ENCODE measurements at regions not wholly inside any gene's neighbourhood (a gene's known extent, or its start where the extent isn't known, plus 50 kb on each side); places are given as distances from the start of the nearest gene placed in this dataset.
"Not testable (repeated sequence)": the region's sequence is repeated elsewhere in the genome, so short reads cannot be mapped to it uniquely, and the experiment has no call there.

DNA sequence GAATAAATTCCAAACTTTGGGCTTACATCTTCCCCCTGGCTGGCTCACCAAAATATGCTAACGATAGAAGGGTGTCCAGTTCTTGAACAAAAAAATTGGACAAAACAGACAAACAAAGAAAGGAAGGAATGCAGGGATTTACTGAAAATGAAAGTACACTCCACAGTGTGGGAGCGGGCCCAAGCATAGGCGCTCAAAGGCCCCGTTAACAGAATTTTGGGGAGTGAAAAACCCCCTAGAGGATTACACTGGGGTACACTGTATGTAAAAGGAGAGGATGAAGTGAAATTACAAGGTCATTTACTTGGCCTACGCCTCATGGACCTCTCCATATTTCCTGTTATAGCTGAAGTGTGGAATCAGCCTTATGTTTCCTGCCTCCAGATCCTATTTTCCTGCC, 899.7 kb downstream of the DSC3 start:
- DNase-seq, result no peak

DNA sequence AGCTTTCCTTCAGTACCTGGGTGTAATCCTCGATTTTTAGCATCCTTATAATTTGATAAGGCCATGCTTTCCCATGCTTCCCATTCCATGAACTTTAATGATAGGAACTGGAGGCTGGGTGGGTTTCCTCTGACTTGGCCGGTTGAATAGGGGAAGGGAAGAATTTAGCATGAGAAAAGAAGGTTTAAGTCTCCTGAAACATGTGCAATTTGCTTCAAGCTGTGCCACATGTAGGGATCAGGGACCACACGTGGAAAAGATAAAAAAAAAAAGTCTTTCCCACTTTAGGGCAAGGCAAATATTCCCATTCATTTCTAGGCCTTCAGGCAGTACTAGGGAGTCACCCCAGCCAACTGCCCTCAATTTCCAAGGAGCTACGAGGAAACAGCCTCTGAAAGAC, 900.3 kb downstream of the DSC3 start:
- DNase-seq, result no peak

DNA sequence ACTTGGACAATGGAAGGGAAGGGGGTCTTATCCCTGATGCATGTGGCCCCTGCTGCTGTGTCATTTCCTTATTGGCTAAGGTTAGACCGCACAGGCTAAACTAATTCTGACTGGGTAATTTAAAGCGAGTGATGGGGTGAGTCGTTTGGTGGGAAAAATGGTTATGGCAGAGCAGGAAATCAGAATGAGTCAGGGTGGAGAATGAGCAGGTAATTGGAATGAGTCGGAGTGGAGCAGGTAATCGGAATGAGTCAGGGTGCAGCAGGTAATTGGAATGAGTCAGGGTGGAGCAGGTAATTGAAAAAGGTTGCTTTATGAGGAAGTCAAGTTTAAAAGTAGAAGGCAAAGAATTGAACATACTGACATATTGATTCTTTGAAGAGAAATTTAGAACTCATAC, 901.0 kb downstream of the DSC3 start:
- not testable (repeated sequence) for DNase-seq

DNA sequence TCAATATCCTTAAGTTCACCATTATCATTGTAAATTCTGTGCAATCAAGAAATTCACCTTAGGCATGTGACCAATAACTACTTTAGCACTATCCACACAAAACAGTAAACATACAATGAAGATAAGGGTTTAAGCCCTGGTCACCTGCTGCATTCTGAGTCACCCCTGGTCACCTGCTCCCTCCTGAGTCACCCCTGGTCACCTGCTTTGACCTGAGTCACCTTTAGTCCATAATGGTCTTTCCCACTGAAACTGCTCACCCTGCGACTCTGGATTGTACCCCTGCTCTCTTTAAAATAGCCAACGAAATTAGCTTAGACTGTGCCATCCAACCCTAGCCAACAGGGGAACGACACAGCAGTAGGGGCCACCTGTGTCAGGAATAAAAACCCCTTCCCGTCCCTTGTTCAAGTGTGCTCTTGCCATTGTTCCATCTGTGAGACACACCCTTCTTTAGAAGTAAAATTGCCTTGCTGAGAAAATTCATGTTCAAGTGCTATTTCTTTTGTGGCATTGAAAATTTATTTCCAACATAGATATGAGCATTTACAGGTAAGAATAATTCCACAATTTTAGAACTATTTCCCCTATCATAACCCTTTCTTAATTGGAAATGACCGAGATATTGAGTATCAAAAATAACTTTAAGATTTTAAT, 902.8 kb downstream of the DSC3 start:
- no peak for DNase-seq

GRCh38 chr18:30135938-30136337, 906.6 kb downstream of the DSC3 start:
- no peak for DNase-seq

DNA sequence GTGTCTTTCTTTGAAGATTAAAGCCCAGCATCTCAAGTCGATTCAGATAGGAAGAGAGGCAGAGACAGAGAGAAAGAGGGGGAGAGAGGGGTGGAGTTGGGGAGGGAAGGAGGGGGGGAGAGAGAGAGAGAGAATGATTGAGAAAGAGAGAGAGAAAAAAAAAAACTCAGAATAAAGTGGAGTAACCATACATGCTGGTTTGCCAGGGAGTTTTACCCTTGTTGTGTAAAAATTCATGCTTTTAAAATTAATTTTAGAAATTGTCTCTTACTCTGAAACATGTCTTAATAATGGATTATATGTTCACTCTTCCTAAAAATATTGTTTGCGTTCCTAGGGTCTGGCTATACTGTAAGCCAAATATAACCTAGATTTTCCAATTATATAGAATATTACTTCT, 908.5 kb downstream of the DSC3 start:
- DNase-seq, result no peak

DNA sequence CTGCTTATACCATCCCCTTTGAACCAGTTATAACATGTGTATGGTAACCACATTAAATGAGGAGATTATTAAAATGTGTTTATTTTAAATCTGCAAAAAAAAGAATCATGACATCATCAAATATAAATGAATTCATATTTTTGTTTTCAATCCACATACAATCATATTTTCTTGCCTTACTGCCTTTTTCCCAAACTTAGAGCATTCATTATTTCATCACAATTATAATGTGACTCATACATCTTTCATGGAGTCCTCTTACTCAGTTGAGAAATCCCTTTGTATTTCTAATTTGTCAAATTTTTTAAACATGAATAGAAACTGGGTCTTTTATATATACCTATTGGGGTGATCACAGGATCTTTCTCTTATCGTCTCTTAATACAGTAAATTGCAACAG, 909.6 kb downstream of the DSC3 start:
- no peak for DNase-seq

DNA sequence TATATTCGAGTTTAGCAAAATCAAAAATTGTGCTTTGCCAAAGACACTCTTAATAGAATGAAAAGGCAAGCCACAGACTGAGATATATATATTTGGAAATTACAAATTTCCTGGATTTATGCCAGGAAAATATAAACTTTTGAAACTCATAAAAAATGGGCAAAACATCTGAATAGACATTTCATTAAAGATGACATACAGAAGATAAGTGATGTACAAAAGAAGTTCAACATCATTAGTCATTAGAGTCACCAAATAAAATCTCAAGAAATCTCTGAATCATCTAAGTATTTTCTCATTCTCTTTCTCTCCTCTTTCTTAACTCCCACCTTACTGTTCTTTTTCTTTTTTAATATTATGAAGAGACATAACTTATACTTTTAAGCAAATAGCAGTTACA, 921.1 kb downstream of the DSC3 start:
- no peak for DNase-seq

- no peak for DNase-seq
Observed at GRCh38 chr18:30113454-30113853, 929.1 kb downstream of the DSC3 start.

DNA sequence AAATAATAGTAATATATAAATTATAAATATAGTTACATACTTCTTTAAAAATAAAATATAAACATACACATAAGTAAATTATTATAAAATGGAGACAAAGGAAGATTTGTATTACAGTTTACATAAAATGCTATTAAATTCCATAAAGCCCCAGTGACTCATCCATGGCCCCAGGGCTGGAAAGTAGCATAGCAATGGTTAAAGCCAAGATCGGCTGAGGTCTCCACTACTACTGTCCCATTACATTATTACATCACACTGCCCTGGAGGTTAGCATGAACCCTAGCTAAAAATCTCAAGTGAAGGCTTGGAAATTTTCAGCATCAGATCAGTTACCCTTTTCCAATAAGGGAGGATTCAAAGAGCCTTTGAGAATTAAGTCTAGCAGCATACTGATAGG, 936.2 kb downstream of the DSC3 start:
- DNase-seq, result no peak

- no peak for DNase-seq
Observed at GRCh38 chr18:30103881-30104280, 938.7 kb downstream of the DSC3 start.

DNA sequence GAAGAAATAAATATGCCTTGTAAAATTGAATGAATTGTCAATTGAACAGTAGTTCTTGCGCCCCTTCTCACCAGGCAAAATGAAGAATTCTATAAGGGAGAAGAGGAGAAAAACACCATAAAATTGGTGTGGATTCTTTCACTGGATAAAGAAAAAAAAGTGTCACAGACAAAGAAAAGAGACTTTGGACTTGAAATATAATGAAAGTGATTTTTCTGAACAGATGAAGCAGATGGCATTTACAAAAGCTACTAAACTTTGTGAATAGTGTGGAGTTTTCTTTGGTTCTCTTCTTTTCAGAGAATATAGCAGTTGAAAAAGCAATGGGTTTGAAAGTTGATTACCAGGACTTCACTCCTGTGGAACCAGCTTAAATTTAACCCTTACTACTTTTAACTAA, 945.7 kb downstream of the DSC3 start:
- no peak for DNase-seq

- DNase-seq, result no peak
Observed at GRCh38 chr18:30094556-30094955, 948.0 kb downstream of the DSC3 start.

DNA sequence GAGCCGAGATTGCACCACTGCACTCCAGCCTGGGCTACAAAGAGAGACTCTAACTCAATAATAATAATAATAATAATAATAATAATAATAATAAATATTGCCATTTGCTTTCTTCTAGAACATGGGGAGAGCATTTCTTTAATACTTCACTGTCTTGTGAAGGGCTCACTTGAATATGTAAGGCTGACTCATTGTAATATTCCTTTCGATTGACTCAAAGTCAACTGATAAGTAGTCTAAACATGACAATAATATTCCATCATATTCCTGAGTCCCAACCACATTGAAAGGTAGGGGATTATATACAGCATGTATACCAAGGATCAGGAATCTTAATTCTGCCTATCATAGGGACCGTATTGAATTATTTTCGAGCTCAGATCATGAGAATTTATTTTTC, 949.2 kb downstream of the DSC3 start:
- no peak for DNase-seq

- no peak for DNase-seq
Observed at GRCh38 chr18:30088238-30089015, 954.1 kb downstream of the DSC3 start.

DNA sequence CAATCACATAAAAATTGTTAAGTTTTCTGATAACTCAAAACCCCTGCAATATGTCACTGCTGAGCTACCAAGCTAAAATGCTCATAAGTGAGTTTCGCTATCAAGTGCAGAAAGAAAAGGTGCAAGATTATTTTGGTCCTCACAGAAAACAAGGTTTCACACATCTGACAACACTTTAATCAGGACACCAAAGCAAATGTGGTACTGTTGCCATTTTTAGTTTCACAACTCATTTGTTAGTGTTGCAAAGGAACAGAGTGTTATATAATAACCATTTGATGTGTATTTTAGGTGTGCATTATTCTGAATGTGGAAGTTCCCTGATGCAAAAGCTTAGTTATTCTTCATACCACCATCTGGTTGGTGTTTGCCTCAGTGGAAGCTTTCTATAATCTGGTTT, 956.2 kb downstream of the DSC3 start:
- DNase-seq, result no peak

DNA sequence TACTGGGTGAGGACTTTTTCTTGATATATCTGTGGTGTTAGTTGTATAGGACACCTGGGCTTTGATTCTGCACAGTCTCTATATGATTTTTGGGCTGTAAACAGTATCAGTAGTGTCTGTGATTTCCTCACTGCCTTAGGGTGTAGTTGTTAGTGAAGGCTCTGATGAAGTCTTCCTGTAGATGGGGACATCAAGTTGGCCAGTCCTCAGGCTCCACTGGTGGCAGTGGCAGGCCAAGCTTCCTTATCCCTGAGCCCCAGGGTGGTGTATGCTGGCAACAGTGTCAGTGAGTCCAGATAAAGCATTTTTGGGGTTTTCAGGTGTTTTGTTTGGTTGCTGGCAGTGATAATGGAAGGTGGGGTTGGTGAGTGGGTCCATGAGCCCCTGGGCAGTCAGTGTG, 961.4 kb downstream of the DSC3 start:
- DNase-seq, result no peak

DNA sequence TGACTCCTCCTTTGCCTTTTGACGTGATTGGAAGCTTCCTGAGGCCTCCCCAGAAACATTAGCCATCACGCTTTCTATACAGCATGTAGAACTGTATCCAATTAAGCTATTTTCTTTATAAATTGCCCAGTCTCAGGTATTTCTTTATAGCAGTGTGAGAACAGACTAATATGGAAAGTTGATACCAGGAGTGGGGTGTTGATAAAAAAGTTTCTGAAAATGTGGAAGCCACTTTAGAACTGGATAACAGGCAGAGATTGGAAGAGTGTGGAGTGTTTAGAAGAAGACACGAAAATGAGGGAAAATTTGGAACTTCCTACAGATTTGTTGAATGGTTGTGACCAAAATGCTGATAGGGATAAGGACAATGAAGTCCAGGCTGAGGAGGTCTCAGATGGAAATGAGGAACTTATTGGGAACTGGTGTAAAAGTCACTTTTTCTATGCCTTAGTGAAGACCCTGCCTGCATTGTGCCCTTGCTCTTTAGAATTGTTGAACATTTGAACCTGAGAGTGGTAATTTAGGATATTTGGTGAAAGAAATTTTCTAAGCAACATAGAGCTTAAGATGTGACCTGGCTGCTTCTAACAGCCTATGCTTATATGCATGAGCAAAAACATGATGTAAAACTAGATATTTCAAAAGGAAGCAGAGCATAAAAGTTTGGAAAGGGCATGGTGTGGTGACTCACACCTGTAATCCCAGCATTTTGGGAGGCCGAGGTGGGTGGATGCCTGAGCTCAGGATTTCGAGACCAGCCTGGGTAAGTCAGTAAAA, 969.7 kb downstream of the DSC3 start:
- no peak for DNase-seq

DNA sequence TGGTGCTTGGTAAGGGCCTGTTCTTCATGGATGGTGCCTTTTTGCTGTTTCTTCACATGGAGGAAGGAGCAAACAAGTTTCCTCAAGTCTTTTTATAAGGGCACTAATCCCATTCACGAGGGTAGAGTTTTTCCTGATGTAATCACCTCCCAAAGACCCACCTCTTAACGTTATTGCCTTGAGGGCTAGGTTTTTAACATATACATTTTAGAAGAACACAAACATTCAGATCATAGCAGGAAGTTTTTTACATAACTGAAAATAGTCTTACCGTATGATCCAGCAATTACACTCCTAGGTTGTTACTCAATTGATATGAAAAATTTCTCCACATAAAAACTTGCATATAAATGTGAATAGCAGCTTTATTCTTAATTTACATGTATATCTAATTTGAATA, 976.3 kb downstream of the DSC3 start:
- no peak for DNase-seq

- DNase-seq, result no peak
Observed at GRCh38 chr18:30057398-30057797, 985.1 kb downstream of the DSC3 start.

GRCh38 chr18:30056528-30056927, 986.0 kb downstream of the DSC3 start:
- DNase-seq, result no peak

DNA sequence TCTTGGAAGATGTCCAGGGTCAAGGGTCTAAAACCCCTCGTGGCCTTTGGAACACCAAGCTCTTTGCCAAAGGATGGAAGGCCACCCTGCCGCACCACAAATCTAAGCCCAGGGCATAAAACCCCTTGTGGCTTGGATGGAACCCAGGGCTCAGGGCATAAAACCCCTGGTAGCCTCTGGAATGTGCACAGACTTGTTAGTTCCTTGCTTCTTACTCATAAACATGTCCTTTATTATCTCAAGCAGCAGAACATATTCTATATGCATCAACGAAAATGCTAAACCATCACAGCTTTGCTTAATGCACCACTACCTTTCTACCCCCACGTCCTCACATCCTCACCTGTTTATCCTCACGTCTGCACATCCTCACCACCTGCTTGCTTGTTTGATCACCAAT, 998.0 kb downstream of the DSC3 start:
- no peak for DNase-seq

- DNase-seq, result no peak
Observed at GRCh38 chr18:30039201-30039600, 1003.3 kb downstream of the DSC3 start.

DNA sequence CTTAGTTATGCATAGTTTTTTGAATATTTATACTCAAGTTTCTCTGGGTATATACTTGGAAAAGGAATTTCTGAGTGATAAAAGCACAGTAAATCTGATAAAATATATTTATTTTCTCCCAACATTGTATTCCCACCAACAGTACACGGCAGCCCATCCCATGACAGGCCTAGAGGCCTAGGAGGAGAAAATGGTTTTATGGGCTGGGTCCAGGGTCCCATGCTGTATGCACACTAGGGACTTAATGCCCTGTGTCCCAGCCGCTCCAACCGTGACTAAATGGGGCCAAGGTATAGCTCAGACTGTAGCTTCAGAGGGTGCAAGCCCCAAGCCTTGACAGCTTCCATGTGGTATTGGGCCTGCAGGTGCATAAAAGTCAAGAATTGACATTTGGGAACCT, 1007.7 kb downstream of the DSC3 start:
- no peak for DNase-seq

All from suppressor macrophage (primary cell).